GM20431 (cell line): ENCODE measurements at regions not wholly inside any gene's neighbourhood (a gene's known extent, or its start where the extent isn't known, plus 50 kb on each side); places are given as distances from the start of the nearest gene placed in this dataset.

Experiments used
- in situ Hi-C: fragments of 300-500 bp; cut with MseI, MboI; formaldehyde crosslinking; loops from one replicate; pipeline ENCODE4 v1.15.0; 2020; ENCODE audit warnings: low sequenced_read_pairs; ENCODE audit not compliant: unreplicated experiment

- in situ Hi-C loops = no loop called here
Measured at GRCh38 chr4:177673985-177674489, 231.8 kb upstream of the AGA start.

DNA sequence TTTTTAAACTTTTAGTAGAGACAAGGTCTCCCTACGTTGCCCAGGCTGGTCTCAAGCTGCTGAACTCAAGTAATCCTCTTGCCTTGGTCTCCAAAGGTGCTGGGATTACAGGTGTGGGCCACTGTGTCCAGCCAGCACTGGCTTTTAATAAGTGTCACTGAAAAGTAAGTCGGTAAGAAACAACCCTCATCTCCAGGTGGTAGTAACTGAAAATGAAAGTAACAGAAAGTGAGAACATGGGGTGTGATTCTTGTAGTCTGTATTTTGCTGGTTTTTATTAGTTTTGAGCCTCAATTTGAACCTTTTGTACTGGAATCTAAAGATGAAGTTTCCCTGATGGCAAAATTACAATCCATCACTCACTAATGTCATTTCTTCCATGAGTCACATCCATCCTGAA is 238.1 kb upstream of the AGA start:
- in situ Hi-C loops = no loop called here

- in situ Hi-C loops = no loop called here
Measured at GRCh38 chr4:177681902-177682301, 239.7 kb upstream of the AGA start.

DNA sequence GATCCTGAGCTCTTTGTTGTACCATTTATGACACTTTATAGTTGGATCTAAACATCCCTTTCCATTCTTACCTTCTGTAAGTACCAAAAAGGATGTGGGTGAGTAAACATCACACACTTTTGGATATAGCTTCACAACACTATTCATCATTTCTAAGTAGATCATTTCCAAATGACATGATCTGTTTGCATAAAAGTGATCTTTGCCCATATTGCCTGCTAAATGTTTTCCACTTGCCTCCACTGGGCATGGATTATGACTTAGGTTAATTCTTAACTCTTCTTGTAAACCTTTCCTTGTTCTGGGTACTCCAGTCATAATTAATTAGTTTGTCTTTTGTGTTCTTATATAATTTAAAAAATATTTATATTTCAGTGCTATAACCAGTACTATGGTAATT is 244.9 kb upstream of the AGA start:
- in situ Hi-C loops = no loop called here

- in situ Hi-C loops = no loop called here
Measured at GRCh38 chr4:177692907-177693306, 250.7 kb upstream of the AGA start.

DNA sequence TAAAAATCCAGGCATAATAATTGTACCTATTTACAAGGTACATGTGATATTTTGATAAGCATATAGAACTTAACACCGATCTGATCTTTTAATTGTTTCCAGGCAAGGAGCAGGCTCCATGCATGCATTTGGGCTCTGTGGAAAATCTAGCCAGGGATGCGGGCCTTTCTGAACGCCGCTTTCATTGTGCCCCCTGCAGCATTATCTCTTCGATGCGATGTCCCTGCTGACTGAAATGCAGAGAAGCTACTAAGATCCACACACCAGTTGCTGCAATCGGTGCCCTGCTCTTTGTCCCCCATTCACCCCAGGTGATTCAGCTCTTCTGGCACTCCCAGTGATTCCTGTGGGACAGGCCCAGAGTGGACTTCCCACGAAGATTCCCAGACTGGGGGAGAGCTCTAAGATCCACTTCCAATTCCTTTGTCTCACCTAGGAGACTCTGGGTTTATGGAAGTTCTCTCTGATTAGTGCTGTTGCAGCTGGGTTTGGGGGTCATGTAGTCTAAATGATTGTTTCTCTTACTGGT is 254.3 kb upstream of the AGA start:
- in situ Hi-C loops = no loop called here

DNA sequence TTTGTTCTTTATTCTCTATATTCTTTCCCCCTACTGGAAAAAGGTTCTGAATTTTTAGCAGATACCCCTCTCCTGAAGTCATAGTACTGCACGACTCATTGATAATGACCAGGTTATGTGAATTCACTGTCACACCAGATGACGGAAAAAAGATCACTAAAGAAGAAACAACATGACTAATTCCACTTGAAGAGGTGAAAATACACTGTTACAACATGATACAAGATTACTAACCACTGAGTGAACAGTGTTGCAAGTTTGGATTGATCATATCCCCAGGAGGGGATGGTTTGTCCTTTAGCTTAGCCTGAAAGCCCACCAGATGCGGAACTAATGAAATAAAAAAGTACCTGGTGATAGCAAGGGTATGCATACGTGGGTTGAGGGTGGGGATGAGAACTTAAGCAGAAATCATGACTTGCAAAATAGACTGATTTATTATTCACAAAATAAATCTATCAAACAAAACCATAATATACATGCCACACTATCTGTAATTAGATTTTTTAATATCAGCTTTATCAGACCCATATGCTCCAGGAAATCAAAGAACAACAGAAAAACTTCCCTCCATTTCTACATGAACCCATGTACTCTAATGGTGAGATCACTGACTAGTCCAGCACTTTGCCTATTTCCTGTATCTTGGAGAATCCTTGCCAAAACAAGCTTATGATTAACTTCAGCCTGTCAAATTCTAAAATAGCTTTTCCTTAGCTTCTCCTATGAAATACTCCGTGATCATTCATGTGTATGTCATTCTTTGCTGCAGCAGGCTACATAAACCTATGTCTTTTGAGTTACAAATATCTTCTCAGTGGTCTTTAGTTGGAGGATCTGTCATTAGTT is 257.4 kb upstream of the AGA start:
- in situ Hi-C loops = no loop called here

DNA sequence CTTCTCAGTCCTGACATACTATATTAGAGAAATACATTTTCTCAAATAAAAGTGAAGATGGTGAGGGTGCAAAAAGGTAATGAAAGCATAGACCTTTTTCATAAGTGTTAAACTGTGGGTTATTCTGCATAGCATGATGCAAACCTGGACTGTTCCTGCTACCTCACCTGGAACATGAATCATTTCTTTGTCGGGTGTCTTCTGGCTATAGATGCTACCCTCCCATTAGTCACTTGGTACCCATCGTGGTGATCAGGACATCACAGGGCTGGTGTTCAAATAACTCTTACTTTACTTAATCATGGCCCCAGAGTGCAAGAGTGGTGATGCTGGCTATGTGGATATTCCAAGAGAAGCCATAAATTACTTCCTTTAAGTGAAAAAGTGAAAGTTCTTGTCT is 264.7 kb upstream of the AGA start:
- in situ Hi-C loops = no loop called here

GRCh38 chr4:177713454-177713853 is 271.2 kb upstream of the AGA start:
- in situ Hi-C loops = no loop called here

GRCh38 chr4:177717407-177717806 is 275.2 kb upstream of the AGA start:
- in situ Hi-C loops = no loop called here

- in situ Hi-C loops = no loop called here
Measured at GRCh38 chr4:177718514-177718913, 276.3 kb upstream of the AGA start.

GRCh38 chr4:177726111-177726510 is 283.9 kb upstream of the AGA start:
- in situ Hi-C loops = no loop called here

DNA sequence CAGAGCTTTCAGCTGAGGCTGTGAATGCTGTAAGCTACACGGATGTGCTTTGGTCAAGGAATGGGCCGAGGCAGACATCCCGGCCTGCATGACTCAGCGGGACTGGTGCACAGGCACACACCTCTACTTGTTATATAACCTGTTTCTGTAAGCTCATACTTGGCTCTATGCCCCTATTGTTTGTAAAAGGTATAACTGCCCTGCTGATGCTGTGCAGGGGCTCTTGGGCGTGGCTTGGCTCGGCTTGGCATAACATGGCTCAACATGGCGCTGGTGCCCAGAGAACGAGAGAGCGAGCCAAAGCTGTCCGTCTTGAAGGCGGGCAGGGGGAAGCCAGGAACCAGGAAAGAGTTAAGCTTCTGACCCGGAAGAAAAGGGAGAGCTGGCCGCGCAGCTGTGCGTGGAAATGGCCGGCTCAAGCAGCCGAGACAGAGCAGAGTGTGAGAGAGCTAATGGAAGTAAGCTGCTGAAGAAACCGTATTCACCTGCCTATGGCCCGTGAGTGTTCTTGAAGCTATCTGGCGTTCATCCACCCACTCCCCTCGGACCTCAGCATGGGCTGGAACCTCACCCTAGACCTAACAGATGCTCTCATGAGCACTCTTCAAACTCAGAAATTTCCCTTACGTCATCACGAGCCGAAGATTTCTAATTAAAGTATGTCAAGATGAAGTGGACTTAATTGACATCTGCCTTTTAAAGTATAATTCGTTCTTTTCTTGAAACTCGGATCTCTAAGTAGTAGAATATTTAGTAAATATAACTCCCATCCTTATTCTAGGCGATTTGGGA is 286.3 kb upstream of the AGA start:
- in situ Hi-C loops = no loop called here

- in situ Hi-C loops = no loop called here
Measured at GRCh38 chr4:177729681-177730080, 287.4 kb upstream of the AGA start.

DNA sequence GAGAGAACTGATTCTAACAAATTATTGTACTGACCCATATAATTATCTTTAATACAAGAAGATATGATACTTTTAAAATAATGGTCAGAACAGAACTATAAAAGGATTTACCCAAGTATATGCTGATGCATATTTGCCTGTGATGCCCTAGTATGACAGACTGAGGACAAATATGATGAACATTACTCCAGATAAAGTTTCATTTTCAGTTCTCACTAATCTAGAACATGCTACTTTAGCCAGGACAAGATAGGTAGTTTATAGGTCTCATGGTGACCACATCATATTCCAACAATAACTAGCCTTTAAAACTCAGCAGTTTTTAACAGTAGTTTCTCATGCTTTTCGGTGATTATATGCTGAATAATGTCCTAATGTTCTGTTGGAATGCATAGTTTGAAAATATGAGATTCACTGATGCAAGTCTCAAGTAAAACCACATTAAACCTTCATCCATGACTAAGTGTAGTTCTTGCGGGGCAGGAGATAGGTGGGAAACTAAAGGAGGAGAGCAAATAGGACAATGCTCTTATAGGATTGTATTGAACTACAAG is 295.2 kb upstream of the AGA start:
- in situ Hi-C loops = no loop called here

GRCh38 chr4:177740563-177740962 is 298.3 kb upstream of the AGA start:
- in situ Hi-C loops = no loop called here

DNA sequence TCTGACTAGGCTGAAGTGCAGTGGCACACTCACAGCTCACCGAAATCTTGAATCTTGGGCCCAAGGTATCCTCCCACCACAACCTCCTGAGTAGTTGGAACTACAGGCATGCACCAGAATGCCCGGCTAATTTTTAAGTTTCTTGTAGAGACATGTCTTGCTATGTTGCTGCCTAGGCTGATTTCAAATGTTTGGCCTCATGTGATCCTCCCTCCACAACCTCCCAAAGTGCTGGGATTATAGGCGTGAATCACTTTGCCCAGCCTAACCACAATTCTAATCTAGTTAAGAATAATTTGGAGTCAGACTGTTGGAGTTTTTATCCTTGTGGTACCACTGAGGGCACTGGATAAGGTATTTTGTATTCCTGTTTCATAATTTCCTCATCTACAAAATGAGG is 317.5 kb upstream of the AGA start:
- in situ Hi-C loops = no loop called here

DNA sequence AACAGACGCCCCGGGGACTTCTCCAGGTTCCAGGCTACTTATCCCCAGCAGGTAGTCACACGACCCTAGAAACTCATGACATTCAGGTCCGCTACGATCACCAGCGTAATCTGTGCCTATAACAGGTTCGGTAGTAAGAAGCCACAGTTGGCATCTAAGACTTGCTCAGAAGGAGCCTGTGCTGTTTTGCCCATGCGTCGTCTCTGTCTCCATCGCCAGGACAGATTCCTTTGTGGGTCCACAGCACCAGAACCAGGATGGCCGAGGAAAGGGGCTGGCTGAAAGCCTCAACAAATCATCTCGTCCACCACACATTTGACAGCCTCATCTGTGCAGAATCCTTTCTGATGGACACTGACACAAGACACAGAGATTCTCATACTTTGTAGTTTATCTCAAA is 319.5 kb upstream of the AGA start:
- in situ Hi-C loops = no loop called here

GRCh38 chr4:177769155-177769554 is 326.9 kb upstream of the AGA start:
- in situ Hi-C loops = no loop called here

DNA sequence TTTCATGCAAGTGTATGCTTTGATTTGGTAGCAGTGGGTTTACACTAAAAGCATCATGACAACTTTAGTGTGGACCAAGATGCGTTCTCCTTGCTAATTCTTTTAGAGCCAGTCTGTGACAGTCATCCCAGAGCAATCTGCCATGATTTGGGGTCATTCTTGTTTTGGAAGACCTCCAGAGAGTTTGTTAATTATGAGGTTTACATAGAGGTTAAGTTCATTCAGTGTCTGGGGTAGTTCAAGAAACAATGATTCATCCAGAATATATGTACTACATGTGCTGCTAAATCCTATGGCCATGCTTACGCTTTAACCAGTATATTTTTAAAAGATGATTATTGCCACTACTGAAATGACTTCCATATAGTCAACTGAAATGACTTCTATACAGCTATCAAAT is 328.5 kb upstream of the AGA start:
- in situ Hi-C loops = no loop called here

DNA sequence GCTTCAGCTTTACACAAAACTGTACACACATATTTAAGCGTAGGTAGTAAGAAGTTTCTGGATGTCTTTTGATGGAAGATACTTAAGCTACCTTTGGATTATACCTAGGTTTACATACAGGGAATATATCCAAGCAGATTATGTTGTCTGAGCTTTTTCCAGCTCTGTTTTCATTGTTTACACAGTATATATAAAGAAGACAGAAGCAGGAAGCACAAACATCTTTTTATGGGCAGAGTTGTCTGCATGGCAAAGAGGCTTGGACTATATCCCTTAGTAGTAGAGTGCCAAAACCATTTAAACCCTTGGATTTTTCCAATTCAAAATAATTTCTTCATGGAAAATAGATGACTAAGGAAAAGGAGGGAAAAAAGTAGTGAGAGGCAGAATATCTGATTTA is 329.4 kb upstream of the AGA start:
- in situ Hi-C loops = no loop called here
